ENCODE measurements at regions not wholly inside any gene's neighbourhood (a gene's known extent, or its start where the extent isn't known, plus 50 kb on each side); places are given as distances from the start of the nearest gene placed in this dataset.

DNA sequence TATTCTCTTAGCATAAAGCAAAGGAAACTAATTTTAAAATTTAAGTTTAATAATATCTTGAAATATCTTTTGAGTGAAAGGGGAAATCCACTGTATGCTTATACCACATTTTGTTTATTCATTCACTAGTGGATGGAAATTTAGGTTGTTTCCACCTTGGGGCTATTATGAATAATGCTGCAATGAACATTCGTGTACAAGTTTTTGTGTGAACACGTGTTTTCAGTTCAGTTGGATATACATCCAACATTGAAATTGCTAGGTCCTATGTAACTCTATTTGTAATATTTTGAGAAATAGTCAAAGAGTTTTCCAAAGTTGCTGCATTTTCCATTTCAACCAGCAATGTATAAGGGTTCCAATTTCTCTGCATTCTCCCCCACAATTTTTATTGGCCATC is 83.7 kb upstream of the ETV6 start:
- Histone ChIP-seq H3K36me3 (ENCODE audit: control insufficient read depth in 4 of 4, insufficient read depth in 3 of 4, low read depth in 1 of 4, low read length in 3 of 4) (no peaks in the 10 kb centered on the region), H3K4me1 (ENCODE audit: control insufficient read depth in 4 of 4, insufficient read depth in 4 of 4, low read length in 3 of 4) (no peaks in the 10 kb centered on the region), H3K27ac (ENCODE audit: low read depth in 1 of 2, low read length in 2 of 2) (no peak overlapping the region), H3K27me3 (ENCODE audit: control insufficient read depth in 4 of 4, insufficient read depth in 4 of 4, low read length in 3 of 4) (no peaks in the 10 kb centered on the region), H3K9ac (ENCODE audit: low read depth in 1 of 2, low read length in 2 of 2) (no peak overlapping the region), H3K9me3 (ENCODE audit: control insufficient read depth in 4 of 4, low read length in 3 of 4) (no peaks in the 10 kb centered on the region), H3K4me3 (ENCODE audit: low read depth in 1 of 3, low read length in 3 of 3) (no peak overlapping the region)
- no peak for TF ChIP-seq RAD21 (IDR thresholded peaks at IDR 0.05)
- TF ChIP-seq, protein P1, sequence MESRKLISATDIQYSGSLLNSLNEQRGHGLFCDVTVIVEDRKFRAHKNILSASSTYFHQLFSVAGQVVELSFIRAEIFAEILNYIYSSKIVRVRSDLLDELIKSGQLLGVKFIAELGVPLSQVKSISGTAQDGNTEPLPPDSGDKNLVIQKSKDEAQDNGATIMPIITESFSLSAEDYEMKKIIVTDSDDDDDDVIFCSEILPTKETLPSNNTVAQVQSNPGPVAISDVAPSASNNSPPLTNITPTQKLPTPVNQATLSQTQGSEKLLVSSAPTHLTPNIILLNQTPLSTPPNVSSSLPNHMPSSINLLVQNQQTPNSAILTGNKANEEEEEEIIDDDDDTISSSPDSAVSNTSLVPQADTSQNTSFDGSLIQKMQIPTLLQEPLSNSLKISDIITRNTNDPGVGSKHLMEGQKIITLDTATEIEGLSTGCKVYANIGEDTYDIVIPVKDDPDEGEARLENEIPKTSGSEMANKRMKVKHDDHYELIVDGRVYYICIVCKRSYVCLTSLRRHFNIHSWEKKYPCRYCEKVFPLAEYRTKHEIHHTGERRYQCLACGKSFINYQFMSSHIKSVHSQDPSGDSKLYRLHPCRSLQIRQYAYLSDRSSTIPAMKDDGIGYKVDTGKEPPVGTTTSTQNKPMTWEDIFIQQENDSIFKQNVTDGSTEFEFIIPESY (IDR thresholded peaks at IDR 0.05), result no peak
- WGBS, result 91% methylated on average over 2 of the region's 2 CpGs
- no peak for DNase-seq (ENCODE audit: low spot score)

DNA sequence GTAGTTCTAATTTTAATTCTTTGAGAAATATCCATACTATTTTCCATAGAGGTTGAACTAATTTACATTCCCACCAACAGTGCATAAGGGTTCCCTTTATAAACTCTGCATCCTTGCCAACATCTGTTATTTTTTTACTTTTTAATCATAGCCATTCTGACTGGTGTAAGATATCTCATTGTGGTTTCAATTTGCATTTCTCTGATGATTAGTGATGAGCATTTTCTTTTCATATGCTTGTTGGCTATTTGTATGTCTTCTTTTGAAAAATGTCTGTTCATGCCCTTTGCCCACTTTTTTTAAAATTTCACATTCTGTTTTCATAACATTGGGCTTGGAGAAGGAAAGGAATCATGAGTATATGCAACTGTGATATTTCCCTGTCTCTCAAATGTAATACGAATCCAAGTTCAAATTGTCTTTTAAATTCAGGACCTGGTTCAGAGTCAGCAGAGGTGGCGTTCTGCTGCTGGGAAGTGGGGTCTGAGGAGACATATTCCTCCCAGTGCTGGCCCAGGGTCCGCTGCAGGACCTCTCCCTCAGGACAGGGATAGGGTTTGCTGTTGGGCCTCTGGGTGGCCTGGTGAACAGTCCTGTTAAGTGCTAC is 81.2 kb upstream of the ETV6 start:
- Histone ChIP-seq H3K27ac (ENCODE audit: low read depth in 1 of 2, low read length in 2 of 2) (no peak overlapping the region), H3K4me3 (ENCODE audit: low read depth in 1 of 3, low read length in 3 of 3) (no peak overlapping the region), H3K27me3 (ENCODE audit: control insufficient read depth in 4 of 4, insufficient read depth in 4 of 4, low read length in 3 of 4) (no peaks in the 10 kb centered on the region), H3K9ac (ENCODE audit: low read depth in 1 of 2, low read length in 2 of 2) (no peak overlapping the region), H3K4me1 (ENCODE audit: control insufficient read depth in 4 of 4, insufficient read depth in 4 of 4, low read length in 3 of 4) (no peaks in the 10 kb centered on the region), H3K36me3 (ENCODE audit: control insufficient read depth in 4 of 4, insufficient read depth in 3 of 4, low read depth in 1 of 4, low read length in 3 of 4) (no peaks in the 10 kb centered on the region), H3K9me3 (ENCODE audit: control insufficient read depth in 4 of 4, low read length in 3 of 4) (no peaks in the 10 kb centered on the region)
- no peak for DNase-seq (ENCODE audit: low spot score)
- TF ChIP-seq FOXA2 (IDR thresholded peaks at IDR 0.05) (no peak), SP1 (IDR thresholded peaks at IDR 0.05) (no peak), YY1 (IDR thresholded peaks at IDR 0.05) (no peak), FOXA1 (IDR thresholded peaks at IDR 0.05) (no peak), HNF4G (IDR thresholded peaks at IDR 0.05) (no peak), TAF1 (conservative IDR thresholded peaks at IDR 0.05) (no peak), RAD21 (IDR thresholded peaks at IDR 0.05) (no peak), GABPA (IDR thresholded peaks at IDR 0.05 in 1 of 2, conservative IDR thresholded peaks at IDR 0.05 in 1 of 2) (no peak), JUND (IDR thresholded peaks at IDR 0.05) (no peak), EGR1 (IDR thresholded peaks at IDR 0.05; ENCODE audit: low read depth in 2 of 2) (no peak)
- TF ChIP-seq, protein P2, sequence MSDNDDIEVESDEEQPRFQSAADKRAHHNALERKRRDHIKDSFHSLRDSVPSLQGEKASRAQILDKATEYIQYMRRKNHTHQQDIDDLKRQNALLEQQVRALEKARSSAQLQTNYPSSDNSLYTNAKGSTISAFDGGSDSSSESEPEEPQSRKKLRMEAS (IDR thresholded peaks at IDR 0.05), result no peak
- TF ChIP-seq, protein P3, sequence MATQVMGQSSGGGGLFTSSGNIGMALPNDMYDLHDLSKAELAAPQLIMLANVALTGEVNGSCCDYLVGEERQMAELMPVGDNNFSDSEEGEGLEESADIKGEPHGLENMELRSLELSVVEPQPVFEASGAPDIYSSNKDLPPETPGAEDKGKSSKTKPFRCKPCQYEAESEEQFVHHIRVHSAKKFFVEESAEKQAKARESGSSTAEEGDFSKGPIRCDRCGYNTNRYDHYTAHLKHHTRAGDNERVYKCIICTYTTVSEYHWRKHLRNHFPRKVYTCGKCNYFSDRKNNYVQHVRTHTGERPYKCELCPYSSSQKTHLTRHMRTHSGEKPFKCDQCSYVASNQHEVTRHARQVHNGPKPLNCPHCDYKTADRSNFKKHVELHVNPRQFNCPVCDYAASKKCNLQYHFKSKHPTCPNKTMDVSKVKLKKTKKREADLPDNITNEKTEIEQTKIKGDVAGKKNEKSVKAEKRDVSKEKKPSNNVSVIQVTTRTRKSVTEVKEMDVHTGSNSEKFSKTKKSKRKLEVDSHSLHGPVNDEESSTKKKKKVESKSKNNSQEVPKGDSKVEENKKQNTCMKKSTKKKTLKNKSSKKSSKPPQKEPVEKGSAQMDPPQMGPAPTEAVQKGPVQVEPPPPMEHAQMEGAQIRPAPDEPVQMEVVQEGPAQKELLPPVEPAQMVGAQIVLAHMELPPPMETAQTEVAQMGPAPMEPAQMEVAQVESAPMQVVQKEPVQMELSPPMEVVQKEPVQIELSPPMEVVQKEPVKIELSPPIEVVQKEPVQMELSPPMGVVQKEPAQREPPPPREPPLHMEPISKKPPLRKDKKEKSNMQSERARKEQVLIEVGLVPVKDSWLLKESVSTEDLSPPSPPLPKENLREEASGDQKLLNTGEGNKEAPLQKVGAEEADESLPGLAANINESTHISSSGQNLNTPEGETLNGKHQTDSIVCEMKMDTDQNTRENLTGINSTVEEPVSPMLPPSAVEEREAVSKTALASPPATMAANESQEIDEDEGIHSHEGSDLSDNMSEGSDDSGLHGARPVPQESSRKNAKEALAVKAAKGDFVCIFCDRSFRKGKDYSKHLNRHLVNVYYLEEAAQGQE (IDR thresholded peaks at IDR 0.05), result no peak
- TF ChIP-seq, protein P4, sequence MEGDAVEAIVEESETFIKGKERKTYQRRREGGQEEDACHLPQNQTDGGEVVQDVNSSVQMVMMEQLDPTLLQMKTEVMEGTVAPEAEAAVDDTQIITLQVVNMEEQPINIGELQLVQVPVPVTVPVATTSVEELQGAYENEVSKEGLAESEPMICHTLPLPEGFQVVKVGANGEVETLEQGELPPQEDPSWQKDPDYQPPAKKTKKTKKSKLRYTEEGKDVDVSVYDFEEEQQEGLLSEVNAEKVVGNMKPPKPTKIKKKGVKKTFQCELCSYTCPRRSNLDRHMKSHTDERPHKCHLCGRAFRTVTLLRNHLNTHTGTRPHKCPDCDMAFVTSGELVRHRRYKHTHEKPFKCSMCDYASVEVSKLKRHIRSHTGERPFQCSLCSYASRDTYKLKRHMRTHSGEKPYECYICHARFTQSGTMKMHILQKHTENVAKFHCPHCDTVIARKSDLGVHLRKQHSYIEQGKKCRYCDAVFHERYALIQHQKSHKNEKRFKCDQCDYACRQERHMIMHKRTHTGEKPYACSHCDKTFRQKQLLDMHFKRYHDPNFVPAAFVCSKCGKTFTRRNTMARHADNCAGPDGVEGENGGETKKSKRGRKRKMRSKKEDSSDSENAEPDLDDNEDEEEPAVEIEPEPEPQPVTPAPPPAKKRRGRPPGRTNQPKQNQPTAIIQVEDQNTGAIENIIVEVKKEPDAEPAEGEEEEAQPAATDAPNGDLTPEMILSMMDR (IDR thresholded peaks at IDR 0.05; ENCODE audit: low read depth, low read length, missing input control), result no peak
- WGBS, result 93% methylated on average over 3 of the region's 3 CpGs
